CD4-positive, alpha-beta T cell treated with Interleukin-15 for 1 hour (primary cell): ENCODE measurements at regions not wholly inside any gene's neighbourhood (a gene's known extent, or its start where the extent isn't known, plus 50 kb on each side); places are given as distances from the start of the nearest gene placed in this dataset.
"Not testable (repeated sequence)": the region's sequence is repeated elsewhere in the genome, so short reads cannot be mapped to it uniquely, and the experiment has no call there.

Source experiments
- DNase-seq: peaks from one replicate; pipeline ENCODE4 v3.0.0-alpha.2; 2020

GRCh38 chr5:124905256-124906130 is 159.1 kb upstream of the ZNF608 start:
- DNase-seq: no peak

DNA sequence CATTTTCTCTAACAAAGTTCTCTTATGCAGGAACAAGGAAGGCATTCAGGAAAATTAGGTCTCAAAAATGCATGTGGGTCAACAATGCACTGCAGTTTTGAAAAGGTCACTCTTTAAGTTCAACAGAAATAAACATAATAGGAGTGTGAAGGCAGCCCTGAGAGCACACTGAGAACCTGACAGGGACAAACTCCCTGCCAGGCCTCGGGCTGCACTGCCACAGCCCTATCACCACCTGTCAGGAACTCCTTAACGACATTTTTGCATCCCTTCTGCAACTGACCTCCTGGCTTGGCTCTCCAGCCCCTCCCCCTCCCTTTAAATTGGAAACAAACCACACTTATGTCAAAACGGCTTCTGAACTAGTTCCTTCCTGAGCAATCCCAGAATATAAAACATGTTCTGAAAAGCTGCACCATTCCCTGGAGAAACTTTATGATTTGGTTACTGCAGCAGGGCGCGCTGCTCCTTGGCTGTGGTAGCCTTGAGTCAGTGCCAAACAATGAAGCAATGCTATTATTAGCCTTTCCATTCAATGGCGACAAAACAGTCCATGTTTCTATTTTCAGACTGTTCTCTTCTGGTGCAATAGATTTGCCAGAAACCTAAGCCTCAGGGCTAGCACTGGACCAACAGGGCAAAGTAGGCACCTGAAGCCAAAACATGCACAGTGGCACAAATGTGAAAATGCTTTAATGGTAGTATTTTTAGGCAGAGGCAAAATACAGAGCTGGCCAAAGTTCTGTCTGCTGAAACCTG is 160.1 kb upstream of the ZNF608 start:
- DNase-seq: no peak

DNA sequence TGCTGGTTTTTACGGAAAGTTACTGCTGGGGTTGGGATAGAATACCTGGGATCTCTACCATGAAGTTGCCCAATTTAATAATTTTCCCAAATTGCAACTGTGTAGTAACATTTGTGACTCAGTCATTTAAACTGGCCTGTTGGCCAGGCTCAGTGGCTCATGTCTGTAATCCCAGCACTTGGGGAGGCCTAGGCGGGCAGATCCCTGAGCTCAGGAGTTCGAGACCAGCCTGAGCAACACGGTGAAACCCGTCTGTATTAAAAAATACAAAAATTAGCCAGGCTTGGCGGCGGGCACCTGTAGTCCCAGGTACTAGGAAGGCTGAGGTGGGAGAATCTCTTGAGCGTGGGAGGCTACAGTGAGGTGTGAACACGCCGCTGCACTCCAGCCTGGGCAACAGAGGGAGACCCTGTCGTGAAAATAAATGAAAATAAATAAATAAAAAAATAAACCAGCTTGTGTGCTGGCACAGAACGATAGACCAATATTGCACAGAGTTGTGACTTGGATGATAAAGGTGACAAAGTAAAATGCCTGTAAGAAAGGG is 160.7 kb upstream of the ZNF608 start:
- no peak for DNase-seq

GRCh38 chr5:124908581-124909451 is 162.4 kb upstream of the ZNF608 start:
- DNase-seq: no peak

DNA sequence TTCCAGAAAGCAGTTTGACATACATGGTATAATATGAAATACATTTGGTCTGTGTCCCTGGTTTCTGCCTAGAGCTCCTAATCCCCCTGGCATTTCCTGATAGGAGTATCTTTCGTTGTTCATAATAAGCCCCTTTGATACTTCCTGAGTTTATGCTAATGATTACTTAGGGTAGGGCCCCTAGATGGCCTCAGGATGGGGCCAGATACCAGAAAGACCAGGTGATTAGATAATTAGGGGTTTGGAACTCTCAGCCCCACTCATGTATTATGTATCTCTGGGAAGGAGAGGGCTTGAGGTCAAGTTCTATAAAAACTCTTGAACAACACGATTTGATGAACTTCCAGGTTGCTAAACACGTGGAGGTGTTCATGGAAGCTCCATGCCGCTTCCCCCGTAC is 163.3 kb upstream of the ZNF608 start:
- DNase-seq: no peak

GRCh38 chr5:124910354-124911016 is 164.0 kb upstream of the ZNF608 start:
- DNase-seq: no peak

GRCh38 chr5:124912638-124913328 is 166.3 kb upstream of the ZNF608 start:
- DNase-seq: no peak

- no peak for DNase-seq
Observed at GRCh38 chr5:124913329-124913653, 166.9 kb upstream of the ZNF608 start.

- not testable (repeated sequence) for DNase-seq
Observed at GRCh38 chr5:124916313-124916712, 169.9 kb upstream of the ZNF608 start.

- DNase-seq: no peak
Observed at GRCh38 chr5:124918618-124919017, 172.2 kb upstream of the ZNF608 start.

DNA sequence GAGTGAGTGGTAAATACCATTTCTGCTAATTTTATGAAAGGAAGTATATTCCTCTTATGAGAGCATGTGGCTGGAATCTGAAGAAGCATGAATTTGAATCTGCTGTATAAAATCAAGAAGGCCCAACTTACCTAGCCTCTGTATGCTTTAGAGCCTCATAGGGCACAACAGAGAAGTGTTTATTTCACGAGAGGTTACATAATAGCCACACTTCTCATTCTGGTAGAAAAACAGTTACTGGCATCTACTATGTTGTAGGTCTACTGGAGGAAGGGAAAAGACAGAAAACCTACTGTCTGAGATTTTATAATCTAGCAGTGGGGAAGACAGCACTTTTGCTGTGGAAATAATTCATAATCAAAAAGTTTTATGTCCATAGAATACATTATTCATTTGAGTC is 172.6 kb upstream of the ZNF608 start:
- no peak for DNase-seq

DNA sequence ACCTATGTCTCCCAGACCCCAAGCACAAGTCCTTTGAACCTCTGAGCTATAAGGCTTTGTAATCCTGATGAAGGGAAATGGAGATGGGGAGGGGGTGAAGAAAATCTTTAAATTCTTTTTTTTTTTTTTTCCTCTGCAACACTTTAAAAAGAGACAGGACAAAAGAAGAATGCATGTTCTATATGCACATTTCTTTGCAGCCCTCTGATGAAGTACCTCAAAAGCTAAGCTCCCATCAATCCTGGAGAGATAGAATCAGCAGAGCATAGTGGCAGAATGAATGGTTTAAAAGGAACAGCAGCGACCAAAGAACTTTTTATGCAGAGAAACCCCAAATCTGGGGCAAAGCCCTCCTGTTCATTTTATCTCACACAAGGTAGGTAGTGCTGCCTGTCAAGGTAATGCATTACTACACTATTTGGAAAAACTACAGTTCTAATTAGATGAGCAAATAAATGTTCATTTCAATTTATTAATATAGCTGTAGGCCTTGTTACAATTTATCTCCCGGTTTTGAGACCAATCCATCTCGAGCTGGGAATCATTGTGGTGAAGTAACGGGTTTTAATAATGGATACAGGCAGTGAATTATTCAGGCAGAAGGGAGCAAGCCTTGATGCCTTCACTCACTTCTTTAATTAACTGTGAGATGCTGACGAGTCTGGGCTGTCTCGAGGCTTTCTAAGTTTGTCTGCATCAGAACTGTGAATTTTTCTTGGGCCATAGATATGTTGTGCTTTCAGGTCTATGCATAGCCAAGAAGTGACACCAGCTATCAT is 173.5 kb upstream of the ZNF608 start:
- no peak for DNase-seq

DNA sequence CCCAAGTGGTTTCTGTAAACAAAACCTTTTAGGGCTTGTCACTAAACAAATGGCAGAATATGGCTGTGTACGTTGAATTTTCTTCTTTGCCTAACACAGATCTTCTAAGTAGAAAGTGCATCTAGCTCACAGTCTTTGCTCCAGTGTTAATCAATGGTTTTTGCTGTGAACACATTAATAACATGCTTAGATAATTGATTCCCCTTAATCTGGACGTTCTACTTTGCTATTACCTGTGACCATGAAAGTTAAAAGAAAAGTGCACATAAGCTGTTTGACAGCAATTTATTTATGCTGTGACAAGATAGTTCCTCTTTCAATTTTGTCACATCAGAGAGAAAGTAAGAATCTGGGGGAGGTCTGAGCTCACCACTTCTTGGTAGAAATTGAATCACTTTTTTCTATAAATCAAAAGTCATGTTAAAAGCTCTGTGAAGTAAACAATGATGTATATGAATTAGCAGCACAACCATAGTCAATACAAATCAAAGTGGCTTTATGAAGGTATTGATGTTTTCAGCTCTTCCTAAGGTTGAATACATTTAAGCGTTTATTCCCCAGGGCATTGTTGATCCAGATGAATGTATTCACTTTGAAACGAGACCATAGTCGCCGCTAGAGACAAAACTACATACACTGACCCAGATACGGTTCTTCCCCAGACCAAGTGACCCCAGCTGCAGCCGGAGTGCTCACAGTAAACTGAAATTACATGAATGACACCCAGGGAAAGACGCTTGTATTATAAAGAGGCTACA is 174.6 kb upstream of the ZNF608 start:
- no peak for DNase-seq

DNA sequence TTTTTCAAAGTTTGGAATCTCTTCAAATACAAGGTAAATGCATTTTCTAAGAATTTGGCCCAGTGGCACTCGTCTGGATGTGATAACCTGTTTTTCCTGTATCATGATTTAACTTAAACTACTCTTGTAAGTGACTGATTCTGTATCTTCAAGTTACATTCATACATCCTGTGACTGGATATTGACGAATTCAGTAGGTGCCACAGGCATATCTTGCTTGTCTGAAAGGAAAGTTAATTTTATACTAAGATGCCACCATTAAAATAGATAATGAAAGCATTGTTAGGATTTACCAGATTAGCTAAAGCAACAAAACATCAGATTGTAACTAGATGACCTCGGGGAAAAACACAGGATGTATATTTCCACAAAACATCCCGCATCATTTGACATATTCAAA is 175.3 kb upstream of the ZNF608 start:
- no peak for DNase-seq

DNA sequence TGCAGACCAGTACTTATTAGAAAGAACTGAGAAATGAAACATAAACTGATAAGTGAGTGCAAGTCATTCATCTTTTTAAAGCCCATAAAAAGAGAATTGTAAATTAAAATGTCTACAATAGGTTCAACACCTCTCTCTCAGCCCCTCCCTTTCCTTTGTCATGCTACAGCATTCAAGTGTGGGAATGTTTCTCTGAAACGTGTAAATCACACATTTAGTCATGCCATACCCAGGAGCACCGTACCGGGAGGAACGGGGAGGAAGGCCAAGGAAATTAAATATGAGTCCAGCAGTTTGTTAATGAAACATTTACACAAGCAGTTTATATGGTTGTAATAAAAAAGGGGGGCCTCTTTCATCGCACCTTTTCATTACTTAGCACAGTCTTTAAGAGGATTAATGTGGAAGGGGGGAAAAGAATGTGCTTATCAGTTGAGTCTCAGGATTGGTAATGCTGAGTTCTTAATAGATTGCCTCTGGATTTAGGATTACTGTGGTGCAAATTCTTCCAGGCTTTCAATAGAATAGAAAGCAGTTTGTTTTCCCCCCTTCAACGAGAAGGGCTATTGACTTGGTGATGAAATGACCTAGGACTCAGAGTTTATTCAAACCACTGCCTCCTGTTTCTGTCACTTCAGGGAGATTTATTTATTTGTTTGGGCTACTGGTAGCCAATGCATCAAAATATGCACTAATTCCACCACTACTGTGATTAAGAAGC is 176.0 kb upstream of the ZNF608 start:
- no peak for DNase-seq

DNA sequence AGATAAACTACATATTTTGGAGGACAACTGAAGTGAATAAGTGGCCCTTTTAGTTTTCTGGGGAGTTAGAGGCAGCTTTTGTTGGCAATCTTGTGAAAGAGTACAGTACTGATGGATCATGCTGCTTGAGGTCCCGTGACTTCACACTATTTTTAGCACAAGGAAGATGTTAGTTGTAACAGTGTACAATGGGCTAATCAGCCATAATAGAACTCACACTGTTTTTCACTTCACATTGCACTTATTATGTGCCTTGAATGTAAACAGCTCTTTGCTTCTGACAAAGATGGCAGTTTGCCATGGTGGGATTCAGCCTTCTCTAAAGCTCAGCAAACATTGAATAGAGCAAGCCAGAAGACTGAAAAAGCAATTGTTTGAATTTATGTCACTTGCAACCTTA is 176.7 kb upstream of the ZNF608 start:
- DNase-seq: no peak

- DNase-seq: no peak
Observed at GRCh38 chr5:124924729-124925128, 178.3 kb upstream of the ZNF608 start.

DNA sequence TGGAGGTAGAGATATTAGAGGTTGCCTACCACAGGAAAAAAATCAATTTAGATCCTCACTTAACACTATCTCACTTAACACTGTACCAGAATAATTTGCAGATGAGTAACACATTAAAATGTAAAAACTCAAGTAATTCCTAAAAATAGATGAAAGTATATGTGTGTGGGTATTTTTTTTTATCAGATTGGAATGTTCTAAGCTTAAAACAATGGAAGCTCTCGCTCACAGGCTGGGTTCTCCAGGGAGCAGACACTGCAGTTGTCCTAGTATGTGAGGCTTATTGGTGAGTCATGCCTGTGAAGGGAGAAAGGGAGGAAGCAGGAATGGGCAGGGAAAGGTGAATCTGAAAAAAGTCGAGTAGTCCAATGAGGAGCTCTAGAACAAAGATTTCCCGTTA is 181.3 kb upstream of the ZNF608 start:
- no peak for DNase-seq

GRCh38 chr5:124929000-124929399 is 182.6 kb upstream of the ZNF608 start:
- DNase-seq: no peak
